Panc1 (cell line): ENCODE measurements at regions not wholly inside any gene's neighbourhood (a gene's known extent, or its start where the extent isn't known, plus 50 kb on each side); places are given as distances from the start of the nearest gene placed in this dataset.

Experiments used
- ATAC-seq: fragments of 200-7000 bp; cut with Tn5 transposase; 2 replicates; pipeline ENCODE4 v1.9.1; 2020; ENCODE audit warnings: mild to moderate bottlenecking, moderate library complexity
- BruUV-seq: library from RNA; stranded (reverse); fragments of 400-500 nt; replicated peaks from 2 replicates; lab custom pipeline; 2021; lab: Mats Ljungman, UMichigan
- CTCF ChIA-PET: fragments of 300-600 bp; sonication (Branson Sonifier 250); formaldehyde crosslinking; loops from one replicate; lab custom pipeline; 2022; ENCODE audit warnings: antibody characterized with exemption; lab: Charles Lee
- POLR2A ChIA-PET: fragments of 300-600 bp; sonication (Branson Sonifier 250); formaldehyde crosslinking; loops from one replicate; lab custom pipeline; 2022; ENCODE audit warnings: antibody characterized with exemption; lab: Charles Lee
- DNase-seq: peaks from one replicate; pipeline ENCODE4 v3.0.0-alpha.2; 2010; ENCODE audit warnings: low read depth, low spot score
- H3K27ac ChIP-seq: 2 replicates; pipeline ENCODE4 v1.5.1; 2011; ENCODE audit warnings: mild to moderate bottlenecking, low read length, inconsistent platforms
- H3K27me3 ChIP-seq: fragments of 200-500 bp; sonication (Bioruptor generic); 2 replicates; pipeline ENCODE4 v1.6.0; 2014; ENCODE audit warnings: low read length, inconsistent platforms; ENCODE audit not compliant: control insufficient read depth, insufficient read depth
- H3K36me3 ChIP-seq: fragments of 200-500 bp; sonication (Bioruptor generic); 2 replicates; pipeline ENCODE4 v1.5.1; 2014; ENCODE audit warnings: inconsistent platforms, mild to moderate bottlenecking, low read length, moderate library complexity; ENCODE audit not compliant: control insufficient read depth, insufficient read depth
- H3K4me1 ChIP-seq: 2 replicates; pipeline ENCODE4 v1.5.1; 2011; ENCODE audit warnings: inconsistent platforms, mild to moderate bottlenecking, low read length, moderate library complexity; ENCODE audit not compliant: control insufficient read depth, insufficient read depth
- H3K4me3 ChIP-seq, 2 experiments: 2 replicates each; pipeline ENCODE4 v1.5.1; 2011 to 2012; ENCODE audit warnings: low read depth in 2 of 2, low read length in 2 of 2, mild to moderate bottlenecking in 2 of 2, inconsistent platforms in 1 of 2, moderate library complexity in 1 of 2
- H3K9me3 ChIP-seq: fragments of 200-500 bp; sonication (Bioruptor generic); 2 replicates; pipeline ENCODE4 v1.5.1; 2014; ENCODE audit warnings: low read depth, mild to moderate bottlenecking, inconsistent platforms, low read length, moderate library complexity; ENCODE audit not compliant: control insufficient read depth, insufficient read depth
- POLR2AphosphoS5 ChIP-seq: IDR thresholded peaks from 2 replicates; pipeline ENCODE4 v1.6.1; 2012; ENCODE audit warnings: mild to moderate bottlenecking, low read depth, low read length, moderate library complexity
- SIN3A ChIP-seq: IDR thresholded peaks from 2 replicates; pipeline ENCODE4 v1.6.1; 2012; ENCODE audit warnings: low read depth, mild to moderate bottlenecking, low read length, moderate library complexity, borderline replicate concordance; ENCODE audit not compliant: insufficient read depth
- TCF7L2 ChIP-seq: IDR thresholded peaks from 2 replicates; pipeline ENCODE4 v1.6.1; 2011; ENCODE audit warnings: mild to moderate bottlenecking, low read depth, low read length, inconsistent platforms
- in situ Hi-C: cut with HindIII; loops from 2 replicates; pipeline ENCODE4 v1.10.0; 2016; ENCODE audit warnings: low sequenced_read_pairs, low pct_unique_long_range_greater_than_20kb
- intact Hi-C: fragments of 100-400 bp; cut with micrococcal nuclease; formaldehyde crosslinking; loops from one replicate; pipeline ENCODE4 v1.10.0; 2022; ENCODE audit not compliant: unreplicated experiment
- TF ChIP-seq, protein P1 (sequence below): fragments of 450-650 bp; IDR thresholded peaks from 2 replicates; pipeline ENCODE4 v1.5.1; 2017; ENCODE audit warnings: mild to moderate bottlenecking
- TF ChIP-seq, protein P2 (sequence below), 2 experiments: IDR thresholded peaks; 2 replicates each; pipeline ENCODE4 v1.6.1; 2011 to 2012; ENCODE audit warnings: low read depth in 2 of 2, control low read depth in 1 of 2, low read length in 1 of 2, mild to moderate bottlenecking in 1 of 2, moderate library complexity in 1 of 2; ENCODE audit not compliant: insufficient read depth in 1 of 2

DNA sequence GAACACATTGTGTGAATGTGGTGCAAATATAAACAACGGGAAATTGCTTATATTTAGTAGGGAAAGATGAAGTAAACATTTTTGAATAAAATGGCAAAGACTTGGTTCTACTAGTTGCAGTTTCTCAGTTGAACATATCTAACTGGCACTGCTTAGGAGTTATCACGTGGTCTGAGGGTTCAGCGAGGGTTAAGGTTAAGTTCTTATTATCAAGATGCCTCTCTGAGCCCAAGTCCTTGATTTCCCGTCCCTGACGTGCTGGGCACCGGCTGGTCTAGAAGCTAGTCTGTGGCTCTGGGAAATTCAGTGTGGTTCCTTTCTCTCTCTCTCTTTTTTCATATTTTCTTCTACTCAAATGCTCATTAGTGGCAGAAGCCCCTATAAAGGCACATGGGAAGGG lies 81.6 kb upstream of the PITX1 start:
- Histone ChIP-seq H3K27ac (no peak overlapping the region), H3K9me3 (no peaks in the 10 kb centered on the region), H3K4me1 (no peaks in the 10 kb centered on the region), H3K4me3 (no peak overlapping the region), H3K36me3 (no peaks in the 10 kb centered on the region), H3K27me3 (no peaks in the 10 kb centered on the region)
- no TSS peak for BruUV-seq
- TF ChIP-seq SIN3A = no peak
- no peak for TF ChIP-seq POLR2AphosphoS5
- TF ChIP-seq, protein P1, sequence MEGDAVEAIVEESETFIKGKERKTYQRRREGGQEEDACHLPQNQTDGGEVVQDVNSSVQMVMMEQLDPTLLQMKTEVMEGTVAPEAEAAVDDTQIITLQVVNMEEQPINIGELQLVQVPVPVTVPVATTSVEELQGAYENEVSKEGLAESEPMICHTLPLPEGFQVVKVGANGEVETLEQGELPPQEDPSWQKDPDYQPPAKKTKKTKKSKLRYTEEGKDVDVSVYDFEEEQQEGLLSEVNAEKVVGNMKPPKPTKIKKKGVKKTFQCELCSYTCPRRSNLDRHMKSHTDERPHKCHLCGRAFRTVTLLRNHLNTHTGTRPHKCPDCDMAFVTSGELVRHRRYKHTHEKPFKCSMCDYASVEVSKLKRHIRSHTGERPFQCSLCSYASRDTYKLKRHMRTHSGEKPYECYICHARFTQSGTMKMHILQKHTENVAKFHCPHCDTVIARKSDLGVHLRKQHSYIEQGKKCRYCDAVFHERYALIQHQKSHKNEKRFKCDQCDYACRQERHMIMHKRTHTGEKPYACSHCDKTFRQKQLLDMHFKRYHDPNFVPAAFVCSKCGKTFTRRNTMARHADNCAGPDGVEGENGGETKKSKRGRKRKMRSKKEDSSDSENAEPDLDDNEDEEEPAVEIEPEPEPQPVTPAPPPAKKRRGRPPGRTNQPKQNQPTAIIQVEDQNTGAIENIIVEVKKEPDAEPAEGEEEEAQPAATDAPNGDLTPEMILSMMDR = no peak
- no peak for TF ChIP-seq TCF7L2
- TF ChIP-seq, protein P2, sequence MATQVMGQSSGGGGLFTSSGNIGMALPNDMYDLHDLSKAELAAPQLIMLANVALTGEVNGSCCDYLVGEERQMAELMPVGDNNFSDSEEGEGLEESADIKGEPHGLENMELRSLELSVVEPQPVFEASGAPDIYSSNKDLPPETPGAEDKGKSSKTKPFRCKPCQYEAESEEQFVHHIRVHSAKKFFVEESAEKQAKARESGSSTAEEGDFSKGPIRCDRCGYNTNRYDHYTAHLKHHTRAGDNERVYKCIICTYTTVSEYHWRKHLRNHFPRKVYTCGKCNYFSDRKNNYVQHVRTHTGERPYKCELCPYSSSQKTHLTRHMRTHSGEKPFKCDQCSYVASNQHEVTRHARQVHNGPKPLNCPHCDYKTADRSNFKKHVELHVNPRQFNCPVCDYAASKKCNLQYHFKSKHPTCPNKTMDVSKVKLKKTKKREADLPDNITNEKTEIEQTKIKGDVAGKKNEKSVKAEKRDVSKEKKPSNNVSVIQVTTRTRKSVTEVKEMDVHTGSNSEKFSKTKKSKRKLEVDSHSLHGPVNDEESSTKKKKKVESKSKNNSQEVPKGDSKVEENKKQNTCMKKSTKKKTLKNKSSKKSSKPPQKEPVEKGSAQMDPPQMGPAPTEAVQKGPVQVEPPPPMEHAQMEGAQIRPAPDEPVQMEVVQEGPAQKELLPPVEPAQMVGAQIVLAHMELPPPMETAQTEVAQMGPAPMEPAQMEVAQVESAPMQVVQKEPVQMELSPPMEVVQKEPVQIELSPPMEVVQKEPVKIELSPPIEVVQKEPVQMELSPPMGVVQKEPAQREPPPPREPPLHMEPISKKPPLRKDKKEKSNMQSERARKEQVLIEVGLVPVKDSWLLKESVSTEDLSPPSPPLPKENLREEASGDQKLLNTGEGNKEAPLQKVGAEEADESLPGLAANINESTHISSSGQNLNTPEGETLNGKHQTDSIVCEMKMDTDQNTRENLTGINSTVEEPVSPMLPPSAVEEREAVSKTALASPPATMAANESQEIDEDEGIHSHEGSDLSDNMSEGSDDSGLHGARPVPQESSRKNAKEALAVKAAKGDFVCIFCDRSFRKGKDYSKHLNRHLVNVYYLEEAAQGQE (IDR thresholded peaks at IDR 0.05; ENCODE audit: insufficient read depth in 1 of 2, low read depth in 2 of 2, low read length in 1 of 2) = no peak
- in situ Hi-C loops = no loop called here
- ATAC-seq (no peak), DNase-seq (no peak)
- ChIA-PET CTCF (no interaction called here), POLR2A (no interaction called here)
- intact Hi-C loops = no loop called here

DNA sequence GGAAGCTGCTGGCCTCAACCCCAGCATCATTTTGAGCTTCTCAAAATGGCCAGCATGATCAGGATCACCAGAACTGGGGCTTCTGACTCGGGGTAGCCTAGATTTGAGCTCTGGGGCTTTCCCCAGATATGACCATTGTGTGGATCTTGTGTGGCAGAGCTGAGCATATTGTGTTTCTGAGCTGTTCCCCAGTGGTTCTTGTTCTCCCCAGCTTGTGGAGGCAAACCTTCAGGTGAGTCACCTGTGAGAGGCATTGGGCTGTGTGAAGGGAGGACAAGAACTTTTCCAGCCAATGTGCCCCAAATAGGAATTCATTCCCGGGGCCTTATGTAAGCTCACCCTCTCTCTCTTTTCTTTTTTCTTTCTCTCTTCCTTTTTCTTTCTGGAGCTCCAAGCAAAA lies 80.7 kb upstream of the PITX1 start:
- CTCF ChIA-PET = no interaction called here
- H3K27me3 ChIP-seq = no peaks in the 10 kb centered on the region
- no peaks in the 10 kb centered on the region for H3K36me3 ChIP-seq
- intact Hi-C loops (no loop called here), in situ Hi-C loops (no loop called here)
- no peak overlapping the region for H3K4me3 ChIP-seq
- H3K4me1 ChIP-seq = no peaks in the 10 kb centered on the region
- H3K27ac ChIP-seq = no peak overlapping the region
- H3K9me3 ChIP-seq = no peaks in the 10 kb centered on the region
- POLR2A ChIA-PET = no interaction called here
- BruUV-seq = no TSS peak
- TF ChIP-seq POLR2AphosphoS5 = no peak
- TF ChIP-seq, protein P1 = no peak
- TF ChIP-seq, protein P2 (IDR thresholded peaks at IDR 0.05; ENCODE audit: insufficient read depth in 1 of 2, low read depth in 2 of 2, low read length in 1 of 2) = no peak
- no peak for ATAC-seq
- DNase-seq = no peak
